Nephron (organoid): ENCODE measurements at regions not wholly inside any gene's neighbourhood (a gene's known extent, or its start where the extent isn't known, plus 50 kb on each side); places are given as distances from the start of the nearest gene placed in this dataset.

Source experiments
- H3K27ac Mint-ChIP-seq, 3 experiments: 2 replicates each; pipeline ENCODE4 v1.8.0; 2020; ENCODE audit warnings: mixed read lengths in 3 of 3, mild to moderate bottlenecking in 2 of 3, moderate library complexity in 1 of 3
- H3K27me3 Mint-ChIP-seq: 2 replicates; pipeline ENCODE4 v1.8.0; 2021; ENCODE audit warnings: low read depth, mild to moderate bottlenecking, moderate library complexity, mixed read lengths
- H3K36me3 Mint-ChIP-seq: 2 replicates; pipeline ENCODE4 v1.8.0; 2020; ENCODE audit warnings: low read depth, mixed read lengths
- H3K4me1 Mint-ChIP-seq: 2 replicates; pipeline ENCODE4 v1.8.0; 2020; ENCODE audit warnings: mixed read lengths
- H3K4me3 Mint-ChIP-seq, 3 experiments: 2 replicates each; pipeline ENCODE4 v1.8.0; 2020; ENCODE audit warnings: mild to moderate bottlenecking in 3 of 3, mixed read lengths in 3 of 3, moderate library complexity in 2 of 3
- H3K9me3 Mint-ChIP-seq: 2 replicates; pipeline ENCODE4 v1.8.0; 2020; ENCODE audit warnings: mixed read lengths
- CTCF ChIP-seq, 3 experiments: fragments of 200-600 bp; sonication (generic); IDR thresholded peaks; one replicate each; pipeline ENCODE4 v1.5.0; 2021; ENCODE audit warnings: antibody characterized with exemption in 3 of 3; ENCODE audit not compliant: unreplicated experiment in 3 of 3

GRCh38 chr21:35571910-35572309 is 488.4 kb downstream of the SETD4 start:
- H3K9me3 Mint-ChIP-seq = no peaks in the 10 kb centered on the region
- TF ChIP-seq CTCF (IDR thresholded peaks at IDR 0.05; ENCODE audit: unreplicated experiment in 3 of 3) = no peak
- H3K4me1 Mint-ChIP-seq = peaks cover 4% of the 10 kb centered on the region
- H3K27ac Mint-ChIP-seq = no peak overlapping the region
- no peaks in the 10 kb centered on the region for H3K27me3 Mint-ChIP-seq
- H3K4me3 Mint-ChIP-seq = no peak overlapping the region
- no peaks in the 10 kb centered on the region for H3K36me3 Mint-ChIP-seq

DNA sequence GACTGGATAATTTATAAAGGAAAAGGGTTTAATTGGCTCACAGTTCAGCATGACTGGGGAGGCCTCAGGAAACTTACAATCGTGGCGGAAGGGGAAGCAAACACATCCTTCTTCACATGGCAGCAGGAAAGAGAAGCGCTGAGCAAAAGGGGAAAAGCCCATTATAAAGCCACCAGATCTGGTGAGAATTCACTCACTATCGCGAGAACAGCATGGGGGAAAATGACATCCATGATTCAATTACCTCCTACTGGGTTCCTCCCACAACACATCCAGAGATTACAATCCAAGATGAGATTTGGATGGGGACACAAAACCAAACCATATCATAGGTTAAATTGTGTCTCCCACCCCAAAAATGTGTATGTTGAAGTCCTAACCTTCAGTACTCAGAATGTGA is 491.7 kb downstream of the SETD4 start:
- H3K4me3 Mint-ChIP-seq = no peak overlapping the region
- H3K27me3 Mint-ChIP-seq = no peaks in the 10 kb centered on the region
- H3K4me1 Mint-ChIP-seq = peaks cover 16% of the 10 kb centered on the region
- H3K36me3 Mint-ChIP-seq = no peaks in the 10 kb centered on the region
- no peaks in the 10 kb centered on the region for H3K9me3 Mint-ChIP-seq
- no peak overlapping the region for H3K27ac Mint-ChIP-seq
- no peak for TF ChIP-seq CTCF (IDR thresholded peaks at IDR 0.05; ENCODE audit: unreplicated experiment in 3 of 3)

- peaks cover 18% of the 10 kb centered on the region for H3K4me1 Mint-ChIP-seq
- no peak overlapping the region for H3K4me3 Mint-ChIP-seq
- H3K36me3 Mint-ChIP-seq = no peaks in the 10 kb centered on the region
- no peak for TF ChIP-seq CTCF (IDR thresholded peaks at IDR 0.05; ENCODE audit: unreplicated experiment in 3 of 3)
- H3K9me3 Mint-ChIP-seq = no peaks in the 10 kb centered on the region
- H3K27ac Mint-ChIP-seq = no peak overlapping the region
- H3K27me3 Mint-ChIP-seq = no peaks in the 10 kb centered on the region
Measured at GRCh38 chr21:35566874-35567273, 493.5 kb downstream of the SETD4 start.

DNA sequence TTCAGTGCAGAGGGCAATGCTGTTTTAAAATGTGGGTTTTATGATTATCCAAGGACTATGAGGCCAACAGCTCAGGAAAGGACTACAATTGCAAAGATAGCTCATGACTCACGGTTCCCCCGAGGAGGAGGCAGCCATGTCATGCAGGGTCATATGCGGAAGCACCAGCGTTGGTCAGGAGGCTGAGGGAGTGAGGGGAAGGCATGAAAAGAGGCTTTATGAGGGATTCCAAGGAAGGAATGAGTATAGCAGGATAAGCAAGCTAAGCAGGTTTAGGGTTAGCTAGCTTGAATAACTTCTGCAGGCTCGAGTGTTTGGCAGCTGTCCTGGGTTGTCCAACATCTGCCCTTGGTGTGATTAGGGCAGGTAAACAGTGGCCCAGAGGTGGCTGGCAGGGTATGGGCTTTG is 495.1 kb downstream of the SETD4 start:
- TF ChIP-seq CTCF (IDR thresholded peaks at IDR 0.05; ENCODE audit: unreplicated experiment in 3 of 3) = no peak
- no peaks in the 10 kb centered on the region for H3K27me3 Mint-ChIP-seq
- no peak overlapping the region for H3K4me3 Mint-ChIP-seq
- H3K4me1 Mint-ChIP-seq = peaks cover 18% of the 10 kb centered on the region
- H3K36me3 Mint-ChIP-seq = no peaks in the 10 kb centered on the region
- H3K9me3 Mint-ChIP-seq = no peaks in the 10 kb centered on the region
- H3K27ac Mint-ChIP-seq = peak overlapping the region in 1 of 3 experiments; percentile 2

DNA sequence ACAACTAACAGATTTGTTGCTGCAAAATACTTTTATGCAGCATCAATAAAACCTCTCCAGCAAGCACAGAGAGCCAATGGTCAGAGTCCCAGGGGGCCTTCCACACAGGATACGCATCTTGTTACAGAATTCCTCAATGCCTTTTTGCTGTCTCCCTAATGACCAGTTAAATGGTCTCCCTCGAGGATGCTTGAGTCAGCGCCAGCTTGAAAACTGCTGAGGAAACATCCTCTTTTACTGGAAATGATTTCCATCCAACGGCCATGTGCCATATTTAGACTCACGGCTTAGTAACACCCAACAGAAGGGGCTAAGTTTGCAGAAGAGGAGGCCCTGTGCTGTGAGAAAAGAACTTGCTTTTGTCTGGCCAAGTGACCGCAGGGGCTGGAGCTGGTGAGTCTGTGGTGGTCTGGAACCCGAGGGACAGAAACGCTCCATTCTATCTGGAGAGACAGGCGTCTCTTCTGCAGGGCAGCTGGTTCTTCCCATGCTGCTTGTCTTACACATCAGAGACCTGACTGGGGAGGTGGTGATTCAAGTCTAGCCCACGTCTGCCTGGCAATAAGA is 496.4 kb downstream of the SETD4 start:
- H3K9me3 Mint-ChIP-seq = no peaks in the 10 kb centered on the region

More for the DNA sequence above, 496.4 kb downstream of the SETD4 start:
- no peak for TF ChIP-seq CTCF (IDR thresholded peaks at IDR 0.05; ENCODE audit: unreplicated experiment in 3 of 3)
- peaks cover 23% of the 10 kb centered on the region for H3K4me1 Mint-ChIP-seq
- peak overlapping the region in 2 of 3 experiments; percentile 33 to 52 for H3K27ac Mint-ChIP-seq
- H3K27me3 Mint-ChIP-seq = no peaks in the 10 kb centered on the region
- H3K36me3 Mint-ChIP-seq = no peaks in the 10 kb centered on the region
- no peak overlapping the region for H3K4me3 Mint-ChIP-seq
